GM21381 (cell line): ENCODE measurements at regions not wholly inside any gene's neighbourhood (a gene's known extent, or its start where the extent isn't known, plus 50 kb on each side); places are given as distances from the start of the nearest gene placed in this dataset.
"Not testable (repeated sequence)": the region's sequence is repeated elsewhere in the genome, so short reads cannot be mapped to it uniquely, and the experiment has no call there.

Experiments used
- ATAC-seq: cut with Tn5 transposase; IDR thresholded peaks from one replicate; pipeline ENCODE4 v1.9.1; 2021; ENCODE audit warnings: mild to moderate bottlenecking, moderate library complexity; ENCODE audit not compliant: unreplicated experiment

DNA sequence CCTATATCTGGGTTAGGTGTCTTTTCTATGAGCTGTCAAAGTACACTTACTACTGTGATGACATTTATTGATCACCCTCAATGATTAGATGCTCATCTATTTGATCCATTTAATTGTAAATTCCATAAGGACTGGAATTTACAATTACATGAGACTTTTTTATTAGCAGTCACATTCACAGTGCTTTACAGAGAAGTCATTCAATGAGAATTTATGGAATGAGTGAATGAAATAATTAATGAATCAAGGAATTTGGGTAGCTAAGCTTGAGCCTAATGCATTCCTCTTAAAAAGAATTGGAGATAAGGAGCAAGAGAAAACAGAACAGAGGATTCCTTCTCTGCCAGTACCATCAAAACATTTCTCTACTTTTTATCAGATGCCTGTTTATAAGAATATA is 1437.5 kb upstream of the CDH8 start:
- ATAC-seq, result no peak

DNA sequence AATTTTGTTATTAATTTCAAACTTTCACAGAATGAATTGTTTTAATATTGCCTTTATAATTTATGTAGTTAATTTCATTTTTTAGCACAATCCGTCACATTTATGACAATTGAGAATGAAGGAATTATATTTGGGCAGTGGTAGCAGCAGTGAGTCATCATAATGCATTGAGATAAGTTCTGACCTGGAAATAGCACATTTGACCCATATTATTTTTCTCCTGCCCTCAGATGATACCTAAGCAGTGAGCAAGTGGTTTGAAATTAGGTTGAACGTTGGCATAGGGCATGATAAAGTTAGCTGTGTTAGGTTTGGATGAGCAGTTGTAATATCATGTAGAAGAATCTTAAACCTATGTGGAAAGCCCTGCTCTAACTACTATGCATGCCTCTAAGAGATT is 1431.3 kb upstream of the CDH8 start:
- no peak for ATAC-seq

DNA sequence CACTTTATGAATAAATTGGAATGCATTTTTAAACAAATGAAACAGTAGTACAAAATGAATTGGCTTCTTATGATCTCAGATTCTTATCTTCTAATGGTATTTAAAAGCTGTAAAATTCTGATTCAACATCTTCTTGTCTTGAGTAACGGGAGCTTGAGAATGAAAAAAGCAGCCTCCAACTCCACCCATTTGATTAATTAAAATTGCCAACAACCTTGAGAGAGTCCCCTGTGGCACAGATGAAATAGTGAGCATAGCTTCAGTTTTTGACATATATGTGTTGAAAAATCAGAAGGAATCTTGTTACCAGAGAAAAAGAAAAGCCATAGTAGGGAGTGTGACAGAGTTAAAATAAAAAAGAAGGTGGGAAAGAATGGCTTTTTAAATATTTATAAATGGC is 1426.1 kb upstream of the CDH8 start:
- no peak for ATAC-seq

DNA sequence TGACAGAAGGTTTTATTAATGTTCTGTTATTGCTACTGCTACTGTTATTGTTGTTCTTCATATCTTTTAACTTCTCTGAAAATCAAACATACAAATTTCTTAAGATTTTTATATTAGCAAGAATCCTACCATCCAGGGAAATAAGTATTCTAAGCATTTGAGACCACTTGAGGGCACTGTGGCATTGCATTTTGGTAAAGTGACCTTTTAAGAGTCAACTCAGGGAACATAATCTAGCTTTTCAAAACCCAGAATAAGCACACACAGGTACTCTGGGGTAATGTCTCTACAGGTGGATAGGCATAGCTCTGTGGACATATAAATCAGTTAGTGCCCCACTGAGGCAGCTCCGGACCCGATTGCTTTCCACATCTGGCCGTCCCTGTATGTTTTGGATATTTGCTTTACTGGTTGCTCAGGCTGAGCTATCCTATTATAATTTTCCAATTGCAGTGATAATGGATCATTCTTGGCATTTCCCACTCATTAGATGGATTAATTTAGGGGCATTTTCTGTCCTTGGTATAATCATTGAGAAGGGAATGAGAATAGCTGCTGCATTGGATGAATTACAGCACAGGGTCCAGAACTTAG is 1425.1 kb upstream of the CDH8 start:
- ATAC-seq, result no peak

DNA sequence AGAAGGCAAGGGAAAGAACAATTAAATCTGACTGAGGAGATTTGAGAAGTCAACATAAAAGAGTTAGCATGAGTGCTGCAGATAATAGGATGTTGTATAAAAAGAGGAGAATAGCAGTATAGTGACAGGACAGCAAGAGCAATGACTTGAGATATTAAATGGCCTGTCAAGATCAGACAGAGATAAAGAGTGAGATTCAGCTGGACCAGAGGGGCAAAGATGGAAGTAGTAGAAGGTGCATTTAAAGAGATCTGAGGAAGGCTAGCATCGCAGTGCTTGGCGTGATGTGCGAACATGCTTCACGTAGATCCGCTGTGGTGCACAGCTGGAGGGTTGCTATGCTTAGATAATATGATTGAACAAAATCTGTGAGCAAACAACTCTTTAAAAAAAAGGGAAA is 1422.6 kb upstream of the CDH8 start:
- no peak for ATAC-seq

DNA sequence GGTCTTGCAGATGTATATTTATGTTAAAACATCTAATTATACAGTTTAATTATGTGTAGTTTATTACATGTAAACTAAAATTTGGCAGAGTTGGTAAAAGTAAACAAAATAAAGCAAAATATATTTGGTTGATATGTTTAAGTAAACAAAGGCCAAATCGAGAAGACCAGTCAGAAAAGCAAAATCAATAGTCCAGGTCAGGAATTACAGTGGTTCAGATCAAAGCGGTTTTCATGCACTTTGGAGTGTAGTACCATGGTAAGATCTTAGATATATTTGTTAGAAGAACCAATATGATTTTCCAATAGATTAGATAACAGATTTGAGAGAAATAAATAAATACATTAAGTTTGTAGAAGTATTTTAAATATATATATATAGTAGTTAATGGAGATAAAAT is 1421.6 kb upstream of the CDH8 start:
- no peak for ATAC-seq

DNA sequence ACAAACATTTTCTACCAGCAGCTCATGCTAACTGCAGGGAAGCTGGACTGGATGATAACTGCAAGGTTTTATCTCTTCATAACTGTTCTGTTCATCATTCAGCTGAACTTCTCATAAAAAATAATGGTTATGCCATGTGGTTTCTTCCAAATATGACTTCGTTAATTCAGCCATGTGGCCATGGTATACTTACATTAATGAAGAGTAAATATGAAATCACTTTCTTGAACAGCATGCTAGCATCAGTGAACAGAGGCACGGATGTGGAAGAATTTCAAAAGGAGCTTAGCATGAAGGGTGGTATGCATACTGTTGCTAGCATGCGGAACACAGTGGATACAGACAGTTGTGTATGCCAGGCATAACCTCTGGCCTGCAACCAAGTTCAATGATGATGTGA is 1417.0 kb upstream of the CDH8 start:
- no peak for ATAC-seq

DNA sequence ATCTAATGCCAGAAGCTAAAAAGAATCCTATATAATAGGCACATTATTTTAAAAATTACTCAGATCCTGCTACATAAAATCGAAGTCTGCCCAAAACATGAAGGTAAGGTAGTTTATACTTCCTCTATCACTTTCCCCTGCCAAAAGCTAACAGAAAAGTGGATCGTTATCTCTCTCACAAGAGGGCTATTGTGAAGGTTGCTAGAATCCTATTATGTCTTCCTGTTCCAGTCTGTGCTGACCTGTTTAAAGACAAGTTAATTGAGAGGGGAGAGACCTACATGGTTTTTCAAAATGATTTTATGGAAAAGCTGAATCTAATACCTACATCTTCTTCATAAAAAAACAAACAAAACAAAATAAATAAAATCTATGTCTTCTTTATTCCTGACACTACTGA is 1410.9 kb upstream of the CDH8 start:
- ATAC-seq, result no peak

DNA sequence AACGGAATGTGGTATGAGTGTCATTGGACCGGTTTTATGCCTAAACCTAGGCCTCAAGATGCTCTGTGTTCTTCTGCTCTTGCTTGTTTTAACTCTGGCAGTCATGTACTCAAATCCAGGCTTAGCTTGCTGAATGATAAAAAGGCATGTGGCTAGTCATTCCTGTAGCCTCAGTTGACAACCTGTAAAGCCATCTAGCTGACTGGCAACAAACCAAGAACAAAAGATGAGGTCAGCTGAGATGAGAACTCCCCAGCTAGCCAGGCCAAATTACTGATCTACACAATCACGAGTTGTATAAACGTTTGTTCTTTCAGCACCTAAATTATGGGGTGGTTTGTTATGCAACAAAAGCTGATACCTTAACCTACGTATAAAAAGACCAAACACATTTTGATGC is 1406.0 kb upstream of the CDH8 start:
- ATAC-seq, result no peak

DNA sequence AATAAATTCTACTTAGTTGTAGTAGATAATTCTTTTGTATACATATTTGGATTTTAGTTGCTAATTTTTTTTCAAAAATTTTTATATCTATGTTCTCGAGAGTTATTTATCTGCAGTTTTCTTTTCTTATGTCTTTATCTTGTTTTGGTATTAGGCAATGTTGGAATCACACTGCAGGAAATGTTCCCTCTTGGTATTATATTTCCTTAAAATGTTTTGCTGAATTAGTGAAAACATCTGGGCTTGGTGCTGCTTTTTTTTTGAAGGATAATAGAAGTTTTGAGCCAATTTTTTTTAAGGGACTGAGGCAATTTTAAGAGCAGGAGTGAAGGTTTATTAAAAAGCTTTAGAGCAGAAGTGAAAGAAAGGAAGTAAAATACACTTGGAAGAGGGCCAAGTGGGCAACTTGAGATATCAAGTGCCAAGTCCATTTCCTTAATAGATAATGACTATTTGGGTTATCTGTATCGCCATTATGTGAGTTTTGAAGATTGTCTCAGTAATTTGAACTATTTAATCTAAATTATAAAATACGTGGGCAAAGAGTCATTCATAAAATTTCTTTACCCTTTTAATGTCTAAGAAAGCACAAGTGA is 1390.1 kb upstream of the CDH8 start:
- no peak for ATAC-seq

DNA sequence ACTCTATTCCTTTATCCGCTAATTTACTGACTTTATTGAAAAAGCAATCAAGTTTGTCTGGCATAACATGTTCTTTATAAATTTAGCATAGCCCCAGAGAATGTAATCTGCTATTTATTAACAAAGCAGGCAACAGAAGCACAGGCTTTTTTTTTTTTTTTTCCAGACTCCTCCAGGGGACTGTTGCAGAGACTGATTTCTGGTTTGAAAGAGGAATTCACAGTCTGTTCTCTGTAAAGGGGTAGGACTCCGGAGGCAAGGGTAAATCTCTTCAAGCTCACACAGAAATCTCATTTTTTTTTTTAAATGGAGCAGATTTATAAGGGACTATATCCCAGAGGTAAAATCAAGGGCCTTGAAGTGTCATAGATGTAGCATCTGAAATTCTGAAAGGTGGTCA is 1386.5 kb upstream of the CDH8 start:
- no peak for ATAC-seq

DNA sequence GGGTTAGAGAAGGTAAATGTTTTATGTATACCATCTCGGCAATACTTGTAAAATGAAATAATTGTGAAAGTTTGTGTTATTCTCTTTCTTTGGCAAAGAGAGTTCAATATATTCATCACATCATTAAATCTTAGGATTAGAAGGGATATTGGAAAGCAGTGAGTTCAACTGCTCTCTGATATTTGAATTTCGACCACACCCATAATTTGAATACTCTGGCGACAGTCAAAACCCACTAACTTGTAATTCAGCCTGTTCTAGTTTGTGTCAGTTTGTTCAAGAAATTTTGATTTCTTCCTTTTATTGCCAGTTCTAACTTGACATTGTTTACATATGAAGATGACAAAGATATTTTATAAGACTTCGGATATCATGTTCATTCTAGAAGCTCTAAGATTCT is 1380.5 kb upstream of the CDH8 start:
- no peak for ATAC-seq

DNA sequence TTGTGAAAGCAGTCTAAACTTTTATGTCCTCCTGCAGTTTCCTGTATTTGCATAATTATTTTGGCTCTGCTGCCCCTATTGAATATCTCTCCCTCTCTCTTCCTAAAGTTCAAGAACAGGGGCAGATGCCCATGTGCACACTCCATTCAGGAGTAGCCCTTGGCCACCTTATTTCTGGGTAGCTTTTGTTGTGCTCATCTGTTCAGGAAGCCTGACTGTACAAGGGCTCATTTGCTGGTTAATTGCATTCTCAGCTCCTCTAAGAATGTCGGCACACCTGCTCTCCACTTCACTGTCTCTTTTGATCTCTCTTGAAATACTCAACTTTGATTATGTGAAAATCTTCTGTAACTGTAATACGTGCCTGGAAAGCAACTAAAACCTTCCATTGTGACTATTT is 1378.8 kb upstream of the CDH8 start:
- ATAC-seq, result no peak

DNA sequence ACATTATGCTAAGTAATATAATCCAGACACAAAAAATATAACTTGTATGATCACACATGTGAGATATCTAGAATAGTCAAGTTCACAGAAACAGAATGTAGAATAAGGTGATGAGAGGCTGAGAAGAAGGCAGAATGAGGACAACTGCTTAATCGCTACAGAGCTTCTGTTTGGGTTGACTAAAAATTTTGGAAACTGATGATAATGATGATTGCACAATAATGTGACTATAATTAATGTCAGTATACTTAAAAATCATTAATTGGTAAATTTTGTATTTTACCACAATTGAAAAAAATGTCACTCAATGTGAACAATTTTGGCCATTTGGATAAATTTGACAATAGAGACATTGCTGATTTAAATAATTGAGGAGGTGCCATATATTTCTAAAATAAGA is 1374.4 kb upstream of the CDH8 start:
- no peak for ATAC-seq

DNA sequence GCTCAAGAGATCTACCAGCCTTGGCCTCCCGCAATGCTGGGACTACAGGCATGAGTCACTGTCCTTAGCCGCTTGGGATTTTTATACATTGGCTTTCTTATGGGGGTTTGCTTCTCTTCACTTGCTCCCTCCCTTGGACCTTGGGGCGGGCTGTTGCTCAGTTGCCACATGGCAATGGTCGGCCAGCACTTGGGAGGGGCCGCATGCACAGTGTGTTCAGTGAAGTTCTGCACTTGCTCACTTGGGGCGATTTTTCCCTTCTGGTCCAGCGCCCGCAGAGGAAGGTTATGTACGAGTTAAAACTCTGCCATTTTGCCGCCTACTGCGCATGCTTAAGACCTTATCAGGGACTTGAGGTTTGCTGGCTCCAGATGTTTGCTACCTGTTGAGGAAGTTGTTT is 1367.6 kb upstream of the CDH8 start:
- ATAC-seq, result no peak

DNA sequence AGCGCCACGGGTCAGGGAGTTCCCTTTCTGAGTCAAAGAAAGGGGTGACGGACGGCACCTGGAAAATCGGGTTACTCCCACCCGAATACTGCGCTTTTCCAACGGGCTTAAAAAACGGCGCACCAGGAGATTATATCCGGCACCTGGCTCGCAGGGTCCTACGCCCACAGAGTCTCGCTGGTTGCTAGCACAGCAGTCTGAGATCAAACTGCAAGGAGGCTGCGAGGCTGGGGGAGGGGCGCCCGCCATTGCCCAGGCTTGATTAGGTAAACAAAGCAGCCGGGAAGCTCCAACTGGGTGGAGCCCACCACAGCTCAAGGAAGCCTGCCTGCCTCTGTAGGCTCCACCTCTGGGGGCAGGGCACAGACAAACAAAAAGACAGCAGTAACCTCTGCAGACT is 1352.0 kb upstream of the CDH8 start:
- not testable (repeated sequence) for ATAC-seq

DNA sequence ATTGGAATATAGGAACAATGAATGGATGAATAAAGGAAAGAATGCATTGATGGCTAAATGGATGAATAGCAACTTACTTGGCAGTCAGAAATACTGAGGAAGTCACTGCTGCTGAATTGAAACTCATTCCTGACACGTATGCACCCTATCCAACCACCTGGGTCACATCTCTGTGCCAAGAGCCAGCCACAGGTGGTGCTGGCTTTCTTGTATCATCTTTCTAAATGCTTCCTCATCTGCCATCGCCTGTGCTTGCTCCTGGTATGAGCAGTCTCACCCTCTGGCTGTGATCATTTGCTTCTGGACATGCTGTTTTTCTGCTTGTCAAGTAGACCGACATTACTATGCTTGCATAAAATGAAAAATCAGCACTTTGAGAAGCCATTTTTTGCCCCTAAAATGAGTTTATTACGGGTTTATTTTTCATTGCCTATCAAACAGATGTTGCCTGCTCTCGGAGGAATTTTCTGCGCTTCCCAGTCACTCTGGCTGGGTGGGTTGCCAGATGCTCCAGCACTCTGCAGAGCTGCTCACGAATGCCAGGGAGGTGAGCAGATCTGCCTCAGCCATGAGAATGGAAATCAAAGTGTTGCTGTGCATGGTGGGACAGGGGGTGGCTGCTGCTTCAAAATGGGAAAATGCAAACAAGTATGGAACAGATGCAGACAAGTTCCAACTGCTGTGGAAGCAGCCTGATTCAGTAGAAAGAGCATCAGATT is 1349.6 kb upstream of the CDH8 start:
- ATAC-seq, result no peak

DNA sequence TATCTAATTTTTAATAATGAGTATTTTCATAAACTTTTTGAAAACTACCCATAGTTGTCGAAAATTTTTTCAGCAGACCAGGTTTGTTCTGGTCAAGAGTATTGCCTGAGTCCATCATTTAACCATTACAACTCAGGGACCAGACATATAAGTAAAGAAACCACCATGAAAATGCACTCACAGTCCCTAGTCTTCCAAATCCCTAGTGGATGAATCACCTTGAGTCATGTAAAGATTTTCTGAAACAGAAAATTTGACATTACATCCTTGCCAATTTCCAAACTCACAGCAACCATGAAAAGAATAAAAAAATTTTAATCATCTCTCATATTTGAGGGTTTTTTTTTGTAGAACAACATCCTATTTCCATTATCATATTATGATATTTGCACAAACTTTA is 1337.5 kb upstream of the CDH8 start:
- ATAC-seq, result no peak

DNA sequence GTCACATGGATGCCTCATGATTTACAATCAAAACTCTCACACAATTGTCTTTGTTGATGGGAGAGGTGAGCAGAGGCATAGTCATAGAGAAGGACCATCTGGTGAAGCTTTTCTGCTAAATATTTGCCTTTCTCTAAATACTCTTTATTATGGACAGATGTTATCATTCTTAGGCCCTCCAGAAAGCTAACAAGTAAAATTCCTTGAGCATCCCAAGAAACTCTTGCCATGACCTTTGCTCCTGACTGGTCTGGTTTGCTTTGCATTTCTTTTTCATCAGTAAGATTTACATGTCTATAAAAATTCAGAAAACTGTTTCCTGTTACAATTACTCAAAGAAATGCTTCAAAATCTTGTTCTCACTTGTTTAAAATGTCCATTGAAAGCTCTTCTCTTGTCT is 1336.6 kb upstream of the CDH8 start:
- no peak for ATAC-seq

DNA sequence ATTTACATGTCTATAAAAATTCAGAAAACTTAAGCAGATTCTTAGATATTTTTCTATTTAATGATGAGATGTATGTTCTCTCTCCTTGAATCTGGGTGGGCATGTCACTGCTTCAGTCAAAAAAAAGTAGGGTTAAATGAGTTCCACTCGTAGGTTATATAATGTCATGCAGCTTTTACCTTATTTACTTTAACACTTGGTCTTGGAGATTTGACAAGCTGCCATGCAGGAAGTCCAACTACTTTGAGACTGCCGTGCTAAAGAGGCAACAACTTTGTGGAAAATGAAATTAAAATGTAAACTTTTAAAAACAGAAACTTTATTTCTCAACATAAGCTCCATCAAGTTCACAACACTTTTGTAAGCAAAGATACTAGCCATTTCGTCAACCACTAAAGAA is 1336.0 kb upstream of the CDH8 start:
- no peak for ATAC-seq

DNA sequence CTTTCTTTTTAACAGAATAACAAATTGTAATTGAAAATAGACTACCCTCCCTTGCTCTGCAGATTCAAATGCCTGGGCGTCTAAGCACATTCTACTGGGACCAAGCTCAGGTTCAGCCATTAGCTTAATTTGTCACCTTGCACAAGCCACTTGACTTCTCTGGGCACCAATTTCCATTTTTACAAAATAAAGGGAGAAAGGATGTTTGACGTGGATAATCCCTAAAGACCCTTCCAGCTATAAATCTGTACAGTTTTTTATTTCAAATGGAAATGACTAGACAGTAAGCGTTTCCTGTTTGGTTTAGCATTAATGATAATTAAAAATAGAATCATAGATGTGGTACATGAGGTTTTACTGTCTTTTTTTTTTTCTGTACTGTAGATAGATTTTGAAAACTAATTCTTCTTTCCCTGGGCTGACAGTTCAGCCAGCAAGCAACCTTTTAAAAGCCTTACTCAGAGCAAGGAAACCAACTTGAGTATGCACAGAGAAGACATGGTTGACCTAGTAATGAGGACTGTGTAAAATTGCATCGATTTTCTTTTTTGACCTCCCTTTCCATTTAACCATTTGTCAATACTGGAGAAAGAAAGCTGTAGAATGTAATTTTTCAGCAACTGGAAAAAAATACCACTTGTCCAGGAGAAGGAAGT is 1329.5 kb upstream of the CDH8 start:
- no peak for ATAC-seq

DNA sequence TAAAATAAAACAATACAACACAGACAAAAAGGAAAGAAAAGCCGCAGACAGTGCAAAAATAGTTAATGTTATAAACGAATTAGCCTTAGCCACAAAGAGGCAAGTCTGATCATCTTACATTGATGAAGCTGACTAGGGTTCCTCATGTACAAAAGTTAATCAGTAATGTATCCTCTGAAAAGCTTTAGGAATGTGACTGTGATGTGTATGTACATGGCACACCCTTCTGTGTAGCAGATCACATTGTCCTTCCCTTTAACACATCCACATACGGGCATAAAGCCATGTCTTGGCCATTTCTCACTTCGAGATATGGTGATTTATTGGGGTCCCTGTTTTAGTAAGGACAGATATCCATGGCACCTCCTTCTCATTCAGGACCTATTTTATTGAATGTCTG is 1327.5 kb upstream of the CDH8 start:
- no peak for ATAC-seq
